Loucy (cell line): ENCODE measurements at regions not wholly inside any gene's neighbourhood (a gene's known extent, or its start where the extent isn't known, plus 50 kb on each side); places are given as distances from the start of the nearest gene placed in this dataset.

Experiments used
- H2AFZ ChIP-seq: fragments of 200-600 bp; sonication (generic); 2 replicates; pipeline ENCODE4 v1.6.0; 2016; ENCODE audit warnings: antibody characterized with exemption, mild to moderate bottlenecking, low read length, moderate library complexity
- H3F3A ChIP-seq: fragments of 200-600 bp; 2 replicates; pipeline ENCODE4 v1.6.0; 2016; ENCODE audit warnings: antibody characterized with exemption, low read depth, mild to moderate bottlenecking
- H3K27me3 ChIP-seq: fragments of 200-600 bp; sonication (generic); 2 replicates; pipeline ENCODE4 v1.6.1; 2014; ENCODE audit warnings: low read length, mild to moderate bottlenecking; ENCODE audit not compliant: insufficient read depth, poor library complexity, severe bottlenecking
- H3K36me3 ChIP-seq: fragments of 200-600 bp; sonication (generic); 2 replicates; pipeline ENCODE4 v1.6.1; 2016; ENCODE audit warnings: low read length; ENCODE audit not compliant: insufficient read depth
- H3K4me1 ChIP-seq: fragments of 200-600 bp; sonication (generic); 2 replicates; pipeline ENCODE4 v1.5.1; 2014; ENCODE audit warnings: low read length, mild to moderate bottlenecking; ENCODE audit not compliant: insufficient read depth, poor library complexity, severe bottlenecking
- H3K4me2 ChIP-seq: fragments of 200-600 bp; sonication (generic); 2 replicates; pipeline ENCODE4 v1.6.0; 2014; ENCODE audit warnings: antibody characterized with exemption, low read length, low read depth, mild to moderate bottlenecking; ENCODE audit not compliant: poor library complexity, severe bottlenecking
- H3K4me3 ChIP-seq: fragments of 200-600 bp; sonication (generic); 2 replicates; pipeline ENCODE4 v1.5.1; 2014; ENCODE audit warnings: low read length, mild to moderate bottlenecking, mixed read lengths; ENCODE audit not compliant: poor library complexity, severe bottlenecking
- H3K79me2 ChIP-seq: fragments of 200-600 bp; sonication (generic); 2 replicates; pipeline ENCODE4 v1.6.1; 2014; ENCODE audit warnings: low read length; ENCODE audit not compliant: insufficient read depth
- H3K9ac ChIP-seq: fragments of 200-600 bp; sonication (generic); 2 replicates; pipeline ENCODE4 v1.6.0; 2014; ENCODE audit warnings: mild to moderate bottlenecking, low read depth, low read length, moderate library complexity; ENCODE audit not compliant: poor library complexity, severe bottlenecking
- H3K9me2 ChIP-seq: fragments of 200-600 bp; sonication (generic); replicated peaks from 2 replicates; pipeline ENCODE4 v1.6.1; 2016; ENCODE audit warnings: low read depth, low read length, mixed read lengths
- H3K9me3 ChIP-seq: fragments of 200-600 bp; sonication (generic); 2 replicates; pipeline ENCODE4 v1.6.1; 2014; ENCODE audit warnings: mild to moderate bottlenecking, antibody characterized with exemption, low read length, low read depth; ENCODE audit not compliant: insufficient read depth
- H4K20me1 ChIP-seq: fragments of 200-600 bp; sonication (generic); 2 replicates; pipeline ENCODE4 v1.6.0; 2014; ENCODE audit warnings: antibody characterized with exemption, low read length, mild to moderate bottlenecking; ENCODE audit not compliant: insufficient read depth, poor library complexity, severe bottlenecking
- CTCF ChIP-seq: fragments of 200-600 bp; sonication (generic); conservative IDR thresholded peaks from 2 replicates; pipeline ENCODE4 v1.5.1; 2014; ENCODE audit warnings: mild to moderate bottlenecking, antibody characterized with exemption, low read length
- EZH2phosphoT487 ChIP-seq: fragments of 200-600 bp; IDR thresholded peaks from 2 replicates; pipeline ENCODE4 v1.6.1; 2018; ENCODE audit warnings: antibody characterized with exemption, mild to moderate bottlenecking, moderate library complexity, borderline replicate concordance

- Histone ChIP-seq H3K9me3 (no peaks in the 10 kb centered on the region), H3K4me1 (no peaks in the 10 kb centered on the region), H3K79me2 (no peaks in the 10 kb centered on the region), H3K4me3 (no peak overlapping the region), H3K27me3 (no peaks in the 10 kb centered on the region), H3K4me2 (no peak overlapping the region), H3F3A (no peaks in the 10 kb centered on the region), H3K36me3 (no peaks in the 10 kb centered on the region), H3K9ac (no peak overlapping the region), H3K9me2 (no peaks in the 10 kb centered on the region), H4K20me1 (no peaks in the 10 kb centered on the region), H2AFZ (no peak overlapping the region)
- TF ChIP-seq CTCF = no peak
- TF ChIP-seq EZH2phosphoT487 = no peak
Measured at GRCh38 chr15:70351941-70352774, 254.4 kb upstream of the TLE3 start.

- no peak for TF ChIP-seq EZH2phosphoT487
- TF ChIP-seq CTCF = no peak
- Histone ChIP-seq H2AFZ (no peak overlapping the region), H3K36me3 (no peaks in the 10 kb centered on the region), H3K9me3 (no peaks in the 10 kb centered on the region), H3K9me2 (no peaks in the 10 kb centered on the region), H4K20me1 (no peaks in the 10 kb centered on the region), H3K4me1 (no peaks in the 10 kb centered on the region), H3K4me3 (no peak overlapping the region), H3K79me2 (no peaks in the 10 kb centered on the region), H3K4me2 (no peak overlapping the region), H3K9ac (no peak overlapping the region), H3K27me3 (no peaks in the 10 kb centered on the region), H3F3A (no peaks in the 10 kb centered on the region)
Measured at GRCh38 chr15:70351391-70351790, 253.7 kb upstream of the TLE3 start.

- no peak overlapping the region for H3K9ac ChIP-seq
- TF ChIP-seq CTCF (no peak), EZH2phosphoT487 (no peak)
- no peak overlapping the region for H2AFZ ChIP-seq
- no peaks in the 10 kb centered on the region for H3K4me1 ChIP-seq
- no peak overlapping the region for H3K4me2 ChIP-seq
- H3K36me3 ChIP-seq = no peaks in the 10 kb centered on the region
- H3K9me3 ChIP-seq = no peaks in the 10 kb centered on the region
- H3F3A ChIP-seq = no peaks in the 10 kb centered on the region
- H4K20me1 ChIP-seq = no peaks in the 10 kb centered on the region
- no peaks in the 10 kb centered on the region for H3K27me3 ChIP-seq
- H3K9me2 ChIP-seq = no peaks in the 10 kb centered on the region
- H3K4me3 ChIP-seq = no peak overlapping the region
- H3K79me2 ChIP-seq = no peaks in the 10 kb centered on the region
Measured at GRCh38 chr15:70348581-70349344, 251.0 kb upstream of the TLE3 start.
